ENCODE measurements at regions not wholly inside any gene's neighbourhood (a gene's known extent, or its start where the extent isn't known, plus 50 kb on each side); places are given as distances from the start of the nearest gene placed in this dataset.
"Not testable (repeated sequence)": the region's sequence is repeated elsewhere in the genome, so short reads cannot be mapped to it uniquely, and the experiment has no call there.

GRCh38 chr4:29085748-29086147 lies 1634.4 kb upstream of the PCDH7 start:
- H3K9ac ChIP-seq (ENCODE audit: low read depth in 1 of 2, low read length in 2 of 2): no peak overlapping the region
- H3K4me3 ChIP-seq (ENCODE audit: low read length in 2 of 2): no peak overlapping the region
- no peaks in the 10 kb centered on the region for H3K4me1 ChIP-seq (ENCODE audit: control insufficient read depth in 2 of 2, insufficient read depth in 2 of 2, low read length in 2 of 2)
- H3K36me3 ChIP-seq (ENCODE audit: control insufficient read depth in 2 of 2, insufficient read depth in 2 of 2, low read length in 2 of 2): no peaks in the 10 kb centered on the region
- H3K27ac ChIP-seq (ENCODE audit: low read depth in 2 of 2, low read length in 2 of 2): no peak overlapping the region
- H3K9me3 ChIP-seq (ENCODE audit: control insufficient read depth in 2 of 2, low read length in 2 of 2): no peaks in the 10 kb centered on the region
- no peaks in the 10 kb centered on the region for H3K27me3 ChIP-seq (ENCODE audit: control insufficient read depth in 2 of 2, insufficient read depth in 2 of 2, low read length in 2 of 2)

GRCh38 chr4:29104694-29105093 lies 1615.5 kb upstream of the PCDH7 start:
- no peaks in the 10 kb centered on the region for H3K27me3 ChIP-seq (ENCODE audit: control insufficient read depth in 2 of 2, insufficient read depth in 2 of 2, low read length in 2 of 2)
- H3K4me1 ChIP-seq (ENCODE audit: control insufficient read depth in 2 of 2, insufficient read depth in 2 of 2, low read length in 2 of 2): no peaks in the 10 kb centered on the region
- no peaks in the 10 kb centered on the region for H3K36me3 ChIP-seq (ENCODE audit: control insufficient read depth in 2 of 2, insufficient read depth in 2 of 2, low read length in 2 of 2)

GRCh38 chr4:29113960-29114359 lies 1606.2 kb upstream of the PCDH7 start:
- Histone ChIP-seq H3K4me3 (ENCODE audit: low read length in 2 of 2) (no peak overlapping the region), H3K27ac (ENCODE audit: low read depth in 2 of 2, low read length in 2 of 2) (no peak overlapping the region), H3K9ac (ENCODE audit: low read depth in 1 of 2, low read length in 2 of 2) (no peak overlapping the region), H3K27me3 (ENCODE audit: control insufficient read depth in 2 of 2, insufficient read depth in 2 of 2, low read length in 2 of 2) (no peaks in the 10 kb centered on the region), H3K4me1 (ENCODE audit: control insufficient read depth in 2 of 2, insufficient read depth in 2 of 2, low read length in 2 of 2) (no peaks in the 10 kb centered on the region), H3K36me3 (ENCODE audit: control insufficient read depth in 2 of 2, insufficient read depth in 2 of 2, low read length in 2 of 2) (no peaks in the 10 kb centered on the region), H3K9me3 (ENCODE audit: control insufficient read depth in 2 of 2, low read length in 2 of 2) (no peaks in the 10 kb centered on the region)

More at GRCh38 chr4:29104694-29105093, 1615.5 kb upstream of the PCDH7 start:
- Histone ChIP-seq H3K27ac (ENCODE audit: low read depth in 2 of 2, low read length in 2 of 2) (no peak overlapping the region), H3K9ac (ENCODE audit: low read depth in 1 of 2, low read length in 2 of 2) (no peak overlapping the region), H3K9me3 (ENCODE audit: control insufficient read depth in 2 of 2, low read length in 2 of 2) (no peaks in the 10 kb centered on the region), H3K4me3 (ENCODE audit: low read length in 2 of 2) (no peak overlapping the region)

- H3K9me3 ChIP-seq (ENCODE audit: control insufficient read depth in 2 of 2, low read length in 2 of 2); H3K9ac ChIP-seq (ENCODE audit: low read depth in 1 of 2, low read length in 2 of 2); H3K27ac ChIP-seq (ENCODE audit: low read depth in 2 of 2, low read length in 2 of 2); H3K4me3 ChIP-seq (ENCODE audit: low read length in 2 of 2); H3K36me3 ChIP-seq (ENCODE audit: control insufficient read depth in 2 of 2, insufficient read depth in 2 of 2, low read length in 2 of 2); H3K4me1 ChIP-seq (ENCODE audit: control insufficient read depth in 2 of 2, insufficient read depth in 2 of 2, low read length in 2 of 2); H3K27me3 ChIP-seq (ENCODE audit: control insufficient read depth in 2 of 2, insufficient read depth in 2 of 2, low read length in 2 of 2): not testable (repeated sequence)
Measured at GRCh38 chr4:29117231-29117722, 1602.9 kb upstream of the PCDH7 start.

- no peaks in the 10 kb centered on the region for H3K36me3 ChIP-seq (ENCODE audit: control insufficient read depth in 2 of 2, insufficient read depth in 2 of 2, low read length in 2 of 2)
Measured at GRCh38 chr4:29121586-29121985, 1598.6 kb upstream of the PCDH7 start.

GRCh38 chr4:29128810-29129209 lies 1591.4 kb upstream of the PCDH7 start:
- Histone ChIP-seq H3K36me3 (ENCODE audit: control insufficient read depth in 2 of 2, insufficient read depth in 2 of 2, low read length in 2 of 2) (no peaks in the 10 kb centered on the region), H3K27me3 (ENCODE audit: control insufficient read depth in 2 of 2, insufficient read depth in 2 of 2, low read length in 2 of 2) (no peaks in the 10 kb centered on the region), H3K4me1 (ENCODE audit: control insufficient read depth in 2 of 2, insufficient read depth in 2 of 2, low read length in 2 of 2) (no peaks in the 10 kb centered on the region), H3K9ac (ENCODE audit: low read depth in 1 of 2, low read length in 2 of 2) (no peak overlapping the region), H3K4me3 (ENCODE audit: low read length in 2 of 2) (no peak overlapping the region), H3K9me3 (ENCODE audit: control insufficient read depth in 2 of 2, low read length in 2 of 2) (peaks cover 0 to 8% of the 10 kb centered on the region in 2 donors), H3K27ac (ENCODE audit: low read depth in 2 of 2, low read length in 2 of 2) (no peak overlapping the region)

More at GRCh38 chr4:29121586-29121985, 1598.6 kb upstream of the PCDH7 start:
- H3K4me3 ChIP-seq (ENCODE audit: low read length in 2 of 2): no peak overlapping the region
- no peak overlapping the region for H3K27ac ChIP-seq (ENCODE audit: low read depth in 2 of 2, low read length in 2 of 2)
- peaks cover 0 to 5% of the 10 kb centered on the region in 2 donors for H3K9me3 ChIP-seq (ENCODE audit: control insufficient read depth in 2 of 2, low read length in 2 of 2)
- H3K27me3 ChIP-seq (ENCODE audit: control insufficient read depth in 2 of 2, insufficient read depth in 2 of 2, low read length in 2 of 2): no peaks in the 10 kb centered on the region
- H3K9ac ChIP-seq (ENCODE audit: low read depth in 1 of 2, low read length in 2 of 2): no peak overlapping the region
- no peaks in the 10 kb centered on the region for H3K4me1 ChIP-seq (ENCODE audit: control insufficient read depth in 2 of 2, insufficient read depth in 2 of 2, low read length in 2 of 2)

- H3K9me3 ChIP-seq (ENCODE audit: control insufficient read depth in 2 of 2, low read length in 2 of 2): peaks cover 0 to 3% of the 10 kb centered on the region in 2 donors
- H3K27me3 ChIP-seq (ENCODE audit: control insufficient read depth in 2 of 2, insufficient read depth in 2 of 2, low read length in 2 of 2): no peaks in the 10 kb centered on the region
- H3K4me3 ChIP-seq (ENCODE audit: low read length in 2 of 2): no peak overlapping the region
- H3K9ac ChIP-seq (ENCODE audit: low read depth in 1 of 2, low read length in 2 of 2): no peak overlapping the region
- H3K27ac ChIP-seq (ENCODE audit: low read depth in 2 of 2, low read length in 2 of 2): no peak overlapping the region
- H3K4me1 ChIP-seq (ENCODE audit: control insufficient read depth in 2 of 2, insufficient read depth in 2 of 2, low read length in 2 of 2): no peaks in the 10 kb centered on the region
- H3K36me3 ChIP-seq (ENCODE audit: control insufficient read depth in 2 of 2, insufficient read depth in 2 of 2, low read length in 2 of 2): no peaks in the 10 kb centered on the region
Measured at GRCh38 chr4:29131304-29131703, 1588.9 kb upstream of the PCDH7 start.

- Histone ChIP-seq H3K4me3 (ENCODE audit: low read length in 2 of 2) (no peak overlapping the region), H3K27ac (ENCODE audit: low read depth in 2 of 2, low read length in 2 of 2) (no peak overlapping the region), H3K27me3 (ENCODE audit: control insufficient read depth in 2 of 2, insufficient read depth in 2 of 2, low read length in 2 of 2) (no peaks in the 10 kb centered on the region), H3K9me3 (ENCODE audit: control insufficient read depth in 2 of 2, low read length in 2 of 2) (no peaks in the 10 kb centered on the region), H3K4me1 (ENCODE audit: control insufficient read depth in 2 of 2, insufficient read depth in 2 of 2, low read length in 2 of 2) (no peaks in the 10 kb centered on the region), H3K9ac (ENCODE audit: low read depth in 1 of 2, low read length in 2 of 2) (no peak overlapping the region), H3K36me3 (ENCODE audit: control insufficient read depth in 2 of 2, insufficient read depth in 2 of 2, low read length in 2 of 2) (no peaks in the 10 kb centered on the region)
Measured at GRCh38 chr4:29142708-29143107, 1577.5 kb upstream of the PCDH7 start.

GRCh38 chr4:29151584-29151983 lies 1568.6 kb upstream of the PCDH7 start:
- H3K36me3 ChIP-seq (ENCODE audit: control insufficient read depth in 2 of 2, insufficient read depth in 2 of 2, low read length in 2 of 2): no peaks in the 10 kb centered on the region
- no peak overlapping the region for H3K9ac ChIP-seq (ENCODE audit: low read depth in 1 of 2, low read length in 2 of 2)
- no peaks in the 10 kb centered on the region for H3K4me1 ChIP-seq (ENCODE audit: control insufficient read depth in 2 of 2, insufficient read depth in 2 of 2, low read length in 2 of 2)
- no peaks in the 10 kb centered on the region for H3K9me3 ChIP-seq (ENCODE audit: control insufficient read depth in 2 of 2, low read length in 2 of 2)
- no peak overlapping the region for H3K4me3 ChIP-seq (ENCODE audit: low read length in 2 of 2)
- H3K27ac ChIP-seq (ENCODE audit: low read depth in 2 of 2, low read length in 2 of 2): no peak overlapping the region
- H3K27me3 ChIP-seq (ENCODE audit: control insufficient read depth in 2 of 2, insufficient read depth in 2 of 2, low read length in 2 of 2): no peaks in the 10 kb centered on the region

- Histone ChIP-seq H3K9ac (ENCODE audit: low read depth in 1 of 2, low read length in 2 of 2) (no peak overlapping the region), H3K9me3 (ENCODE audit: control insufficient read depth in 2 of 2, low read length in 2 of 2) (no peaks in the 10 kb centered on the region), H3K4me1 (ENCODE audit: control insufficient read depth in 2 of 2, insufficient read depth in 2 of 2, low read length in 2 of 2) (no peaks in the 10 kb centered on the region), H3K4me3 (ENCODE audit: low read length in 2 of 2) (no peak overlapping the region), H3K27ac (ENCODE audit: low read depth in 2 of 2, low read length in 2 of 2) (no peak overlapping the region), H3K36me3 (ENCODE audit: control insufficient read depth in 2 of 2, insufficient read depth in 2 of 2, low read length in 2 of 2) (no peaks in the 10 kb centered on the region), H3K27me3 (ENCODE audit: control insufficient read depth in 2 of 2, insufficient read depth in 2 of 2, low read length in 2 of 2) (no peaks in the 10 kb centered on the region)
Measured at GRCh38 chr4:29153642-29154041, 1566.5 kb upstream of the PCDH7 start.

GRCh38 chr4:29175291-29175690 lies 1544.9 kb upstream of the PCDH7 start:
- Histone ChIP-seq H3K9me3 (ENCODE audit: control insufficient read depth in 2 of 2, low read length in 2 of 2) (no peaks in the 10 kb centered on the region), H3K36me3 (ENCODE audit: control insufficient read depth in 2 of 2, insufficient read depth in 2 of 2, low read length in 2 of 2) (no peaks in the 10 kb centered on the region), H3K4me1 (ENCODE audit: control insufficient read depth in 2 of 2, insufficient read depth in 2 of 2, low read length in 2 of 2) (no peaks in the 10 kb centered on the region), H3K27me3 (ENCODE audit: control insufficient read depth in 2 of 2, insufficient read depth in 2 of 2, low read length in 2 of 2) (no peaks in the 10 kb centered on the region), H3K9ac (ENCODE audit: low read depth in 1 of 2, low read length in 2 of 2) (no peak overlapping the region), H3K27ac (ENCODE audit: low read depth in 2 of 2, low read length in 2 of 2) (no peak overlapping the region), H3K4me3 (ENCODE audit: low read length in 2 of 2) (no peak overlapping the region)

All from mucosa of rectum (tissue), 2 donors.